ENCODE measurements at regions not wholly inside any gene's neighbourhood (a gene's known extent, or its start where the extent isn't known, plus 50 kb on each side); places are given as distances from the start of the nearest gene placed in this dataset.

DNA sequence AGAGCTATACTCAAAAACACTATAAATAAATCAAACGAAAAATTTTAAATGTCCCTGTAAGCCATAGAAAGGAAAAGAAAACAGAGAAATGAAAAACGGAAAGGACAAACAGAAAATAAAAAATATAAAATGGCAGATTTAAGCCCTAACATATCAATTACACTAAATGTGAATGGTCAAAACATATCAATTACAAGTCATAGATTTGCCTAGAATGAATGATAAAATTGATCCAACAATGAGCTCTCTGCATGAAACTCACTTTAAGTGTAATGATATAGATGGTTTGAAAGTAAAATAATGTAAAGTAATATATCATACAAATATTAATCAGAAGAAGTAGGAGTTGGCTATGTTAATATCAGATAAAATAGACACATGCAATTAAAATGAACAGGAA, 54.2 kb upstream of the TCF4 start:
- ATAC-seq (ENCODE audit: insufficient read depth, low read depth) = no peak
- no peak overlapping the region for H3K9ac ChIP-seq (ENCODE audit: low read depth, low read length)
- TF ChIP-seq, protein P1, sequence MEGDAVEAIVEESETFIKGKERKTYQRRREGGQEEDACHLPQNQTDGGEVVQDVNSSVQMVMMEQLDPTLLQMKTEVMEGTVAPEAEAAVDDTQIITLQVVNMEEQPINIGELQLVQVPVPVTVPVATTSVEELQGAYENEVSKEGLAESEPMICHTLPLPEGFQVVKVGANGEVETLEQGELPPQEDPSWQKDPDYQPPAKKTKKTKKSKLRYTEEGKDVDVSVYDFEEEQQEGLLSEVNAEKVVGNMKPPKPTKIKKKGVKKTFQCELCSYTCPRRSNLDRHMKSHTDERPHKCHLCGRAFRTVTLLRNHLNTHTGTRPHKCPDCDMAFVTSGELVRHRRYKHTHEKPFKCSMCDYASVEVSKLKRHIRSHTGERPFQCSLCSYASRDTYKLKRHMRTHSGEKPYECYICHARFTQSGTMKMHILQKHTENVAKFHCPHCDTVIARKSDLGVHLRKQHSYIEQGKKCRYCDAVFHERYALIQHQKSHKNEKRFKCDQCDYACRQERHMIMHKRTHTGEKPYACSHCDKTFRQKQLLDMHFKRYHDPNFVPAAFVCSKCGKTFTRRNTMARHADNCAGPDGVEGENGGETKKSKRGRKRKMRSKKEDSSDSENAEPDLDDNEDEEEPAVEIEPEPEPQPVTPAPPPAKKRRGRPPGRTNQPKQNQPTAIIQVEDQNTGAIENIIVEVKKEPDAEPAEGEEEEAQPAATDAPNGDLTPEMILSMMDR (IDR thresholded peaks at IDR 0.05; ENCODE audit: borderline replicate concordance, extremely low read depth, low read length, poor library complexity, severe bottlenecking) = no peak
- TF ChIP-seq EZH2 (IDR thresholded peaks at IDR 0.05; ENCODE audit: borderline replicate concordance, low read depth, low read length, severe bottlenecking) = no peak

DNA sequence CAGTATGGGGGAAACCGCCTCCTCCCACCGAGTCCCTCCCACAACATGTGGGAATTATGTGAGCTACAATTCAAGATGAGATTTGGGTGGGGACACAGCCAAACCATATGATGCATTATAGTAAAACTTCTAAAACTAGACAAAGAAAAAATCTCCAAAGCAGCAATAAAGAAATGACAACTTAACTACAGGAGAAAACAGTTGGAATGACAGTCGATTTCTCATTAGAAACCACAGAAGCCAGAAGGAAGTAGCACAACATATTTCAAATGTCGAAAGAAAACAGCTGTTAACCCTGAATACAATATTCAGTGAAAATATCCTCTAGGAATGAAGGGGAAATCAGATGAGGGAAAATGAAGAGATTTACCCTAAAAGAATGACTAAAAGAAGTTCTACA, 53.5 kb upstream of the TCF4 start:
- DNase-seq = no peak
- no peak overlapping the region for H3K4me2 ChIP-seq (ENCODE audit: insufficient read depth, low read length)

More for the DNA sequence above, 54.2 kb upstream of the TCF4 start:
- Histone ChIP-seq H4K20me1 (ENCODE audit: insufficient read depth, low read length) (no peaks in the 10 kb centered on the region), H2AFZ (ENCODE audit: low read depth, low read length) (no peak overlapping the region), H3K4me2 (ENCODE audit: insufficient read depth, low read length) (no peak overlapping the region), H3K4me3 (ENCODE audit: low read depth in 1 of 2, low read length in 2 of 2) (no peak overlapping the region), H3K79me2 (ENCODE audit: insufficient read depth, low read length) (no peaks in the 10 kb centered on the region), H3K9me3 (ENCODE audit: insufficient read depth, low read length, severe bottlenecking) (no peaks in the 10 kb centered on the region), H3K36me3 (ENCODE audit: insufficient read depth, low read length) (no peaks in the 10 kb centered on the region), H3K27ac (ENCODE audit: low read length) (no peak overlapping the region), H3K27me3 (ENCODE audit: insufficient read depth, low read length, poor library complexity) (no peaks in the 10 kb centered on the region), H3K4me1 (ENCODE audit: insufficient read depth, low read length) (no peaks in the 10 kb centered on the region)
- no peak for DNase-seq

More for the DNA sequence above, 53.5 kb upstream of the TCF4 start:
- Histone ChIP-seq H3K79me2 (ENCODE audit: insufficient read depth, low read length) (no peaks in the 10 kb centered on the region), H3K4me1 (ENCODE audit: insufficient read depth, low read length) (no peaks in the 10 kb centered on the region), H4K20me1 (ENCODE audit: insufficient read depth, low read length) (no peaks in the 10 kb centered on the region), H3K9ac (ENCODE audit: low read depth, low read length) (no peak overlapping the region), H3K9me3 (ENCODE audit: insufficient read depth, low read length, severe bottlenecking) (no peaks in the 10 kb centered on the region), H3K4me3 (ENCODE audit: low read depth in 1 of 2, low read length in 2 of 2) (no peak overlapping the region), H3K27me3 (ENCODE audit: insufficient read depth, low read length, poor library complexity) (no peaks in the 10 kb centered on the region), H3K36me3 (ENCODE audit: insufficient read depth, low read length) (no peaks in the 10 kb centered on the region), H3K27ac (ENCODE audit: low read length) (no peak overlapping the region), H2AFZ (ENCODE audit: low read depth, low read length) (no peak overlapping the region)
- no peak for TF ChIP-seq EZH2 (IDR thresholded peaks at IDR 0.05; ENCODE audit: borderline replicate concordance, low read depth, low read length, severe bottlenecking)
- TF ChIP-seq, protein P1 (IDR thresholded peaks at IDR 0.05; ENCODE audit: borderline replicate concordance, extremely low read depth, low read length, poor library complexity, severe bottlenecking) = no peak
- no peak for ATAC-seq (ENCODE audit: insufficient read depth, low read depth)
